Stimulated activated CD4-positive, alpha-beta T cell treated with anti-CD3 and anti-CD28 coated beads, Interleukin-2, amount 100 ng/mL, for 48 hours (primary cell): ENCODE measurements at regions not wholly inside any gene's neighbourhood (a gene's known extent, or its start where the extent isn't known, plus 50 kb on each side); places are given as distances from the start of the nearest gene placed in this dataset.
"Not testable (repeated sequence)": the region's sequence is repeated elsewhere in the genome, so short reads cannot be mapped to it uniquely, and the experiment has no call there.

Experiments used
- DNase-seq, 2 donors: peaks; one replicate each; pipeline ENCODE4 v3.0.0-alpha.2; 2020

- DNase-seq: no peak
Measured at GRCh38 chr10:8349610-8350249, 295.2 kb downstream of the GATA3 start.

- DNase-seq: no peak
Measured at GRCh38 chr10:8350250-8350967, 295.9 kb downstream of the GATA3 start.

- DNase-seq: no peak
Measured at GRCh38 chr10:8352171-8353075, 297.9 kb downstream of the GATA3 start.

GRCh38 chr10:8356283-8356682 lies 301.8 kb downstream of the GATA3 start:
- DNase-seq: no peak

- DNase-seq: no peak
Measured at GRCh38 chr10:8359467-8359866, 305.0 kb downstream of the GATA3 start.

- no peak for DNase-seq
Measured at GRCh38 chr10:8360365-8360764, 305.9 kb downstream of the GATA3 start.

GRCh38 chr10:8360814-8361509 lies 306.5 kb downstream of the GATA3 start:
- no peak for DNase-seq

GRCh38 chr10:8361510-8361844 lies 307.0 kb downstream of the GATA3 start:
- DNase-seq: no peak

GRCh38 chr10:8365935-8366911 lies 311.7 kb downstream of the GATA3 start:
- peak; percentile 33 to 47 for DNase-seq

GRCh38 chr10:8367672-8368411 lies 313.4 kb downstream of the GATA3 start:
- not testable (repeated sequence) for DNase-seq

- no peak for DNase-seq
Measured at GRCh38 chr10:8369666-8370065, 315.2 kb downstream of the GATA3 start.

GRCh38 chr10:8374334-8374733 lies 319.8 kb downstream of the GATA3 start:
- no peak for DNase-seq

- DNase-seq: no peak
Measured at GRCh38 chr10:8375137-8375536, 320.6 kb downstream of the GATA3 start.

GRCh38 chr10:8378198-8378983 lies 323.9 kb downstream of the GATA3 start:
- no peak for DNase-seq

- no peak for DNase-seq
Measured at GRCh38 chr10:8379906-8380832, 325.7 kb downstream of the GATA3 start.

- no peak for DNase-seq
Measured at GRCh38 chr10:8380833-8381496, 326.5 kb downstream of the GATA3 start.

- DNase-seq: no peak
Measured at GRCh38 chr10:8386781-8387180, 332.3 kb downstream of the GATA3 start.

GRCh38 chr10:8389630-8390029 lies 335.1 kb downstream of the GATA3 start:
- DNase-seq: no peak

- DNase-seq: no peak
Measured at GRCh38 chr10:8392216-8392615, 337.7 kb downstream of the GATA3 start.
